GM23248 (cell line): ENCODE measurements at regions not wholly inside any gene's neighbourhood (a gene's known extent, or its start where the extent isn't known, plus 50 kb on each side); places are given as distances from the start of the nearest gene placed in this dataset.

Source experiments
- DNase-seq: peaks from one replicate; pipeline ENCODE4 v3.0.0-alpha.2; 2015
- H2AFZ ChIP-seq: fragments of 200-600 bp; sonication (generic); 2 replicates; pipeline ENCODE4 v1.6.1; 2016; ENCODE audit warnings: antibody characterized with exemption
- H3F3A ChIP-seq: fragments of 200-600 bp; sonication (generic); 2 replicates; pipeline ENCODE4 v1.6.1; 2016; ENCODE audit warnings: mild to moderate bottlenecking, antibody characterized with exemption, mixed run types; ENCODE audit not compliant: insufficient read depth
- H3K27ac ChIP-seq: fragments of 200-600 bp; sonication (generic); 2 replicates; pipeline ENCODE4 v1.5.1; 2016; ENCODE audit warnings: mild to moderate bottlenecking
- H3K27me3 ChIP-seq: fragments of 200-600 bp; sonication (generic); replicated peaks from 2 replicates; pipeline ENCODE4 v1.6.1; 2016; ENCODE audit warnings: mild to moderate bottlenecking; ENCODE audit not compliant: insufficient read depth
- H3K36me3 ChIP-seq: fragments of 200-600 bp; sonication (generic); 2 replicates; pipeline ENCODE4 v1.6.1; 2016; ENCODE audit warnings: low read depth, mild to moderate bottlenecking
- H3K4me1 ChIP-seq: fragments of 200-600 bp; sonication (generic); 2 replicates; pipeline ENCODE4 v1.6.1; 2016; ENCODE audit warnings: mild to moderate bottlenecking; ENCODE audit not compliant: insufficient read depth
- H3K4me2 ChIP-seq: fragments of 200-600 bp; sonication (generic); one replicate; pipeline ENCODE4 v1.6.1; 2016; ENCODE audit warnings: mild to moderate bottlenecking; ENCODE audit not compliant: unreplicated experiment
- H3K4me3 ChIP-seq: fragments of 200-600 bp; sonication (generic); 2 replicates; pipeline ENCODE4 v1.5.1; 2016; ENCODE audit warnings: mild to moderate bottlenecking
- H3K79me2 ChIP-seq: fragments of 200-600 bp; sonication (generic); 2 replicates; pipeline ENCODE4 v1.6.1; 2016; ENCODE audit warnings: mild to moderate bottlenecking; ENCODE audit not compliant: insufficient read depth
- H3K9ac ChIP-seq: fragments of 200-600 bp; sonication (generic); 2 replicates; pipeline ENCODE4 v1.6.1; 2016; ENCODE audit warnings: mild to moderate bottlenecking
- H3K9me2 ChIP-seq: fragments of 200-600 bp; sonication (generic); 2 replicates; pipeline ENCODE4 v1.6.1; 2016; ENCODE audit warnings: mixed run types, mild to moderate bottlenecking, moderate library complexity; ENCODE audit not compliant: insufficient read depth
- H3K9me3 ChIP-seq: fragments of 200-600 bp; sonication (generic); one replicate; pipeline ENCODE4 v1.6.1; 2017; ENCODE audit warnings: low read depth
- H4K20me1 ChIP-seq: fragments of 200-600 bp; sonication (generic); 2 replicates; pipeline ENCODE4 v1.6.0; 2016; ENCODE audit not compliant: insufficient read depth
- EZH2 ChIP-seq: fragments of 200-600 bp; sonication (generic); IDR thresholded peaks from 2 replicates; pipeline ENCODE4 v1.6.1; 2018; ENCODE audit warnings: antibody characterized with exemption, mild to moderate bottlenecking; ENCODE audit not compliant: insufficient read depth, poor library complexity, severe bottlenecking
- EZH2phosphoT487 ChIP-seq: fragments of 200-600 bp; sonication (generic); IDR thresholded peaks from 2 replicates; pipeline ENCODE4 v1.6.1; 2018; ENCODE audit warnings: antibody characterized with exemption, moderate library complexity, mild to moderate bottlenecking, low read depth; ENCODE audit not compliant: insufficient read depth
- WGBS, 2 experiments: methylation state at CpG; one replicate each; pipeline ENCODE4 v1.1.6; 2015 to 2017; ENCODE audit warnings: low lambda C conversion rate in 2 of 2, low coverage in 1 of 2; ENCODE audit errors: missing lambda C conversion rate in 2 of 2; 5-methylcytosine and 5-hydroxymethylcytosine counted together
- in situ Hi-C: fragments of 300-500 bp; cut with MboI; formaldehyde crosslinking; loops from 2 replicates; pipeline ENCODE4 v1.15.0; 2020

GRCh38 chr2:768451-768850 is 91.2 kb upstream of the TMEM18 start:
- Histone ChIP-seq H3K9me3 (no peaks in the 10 kb centered on the region), H2AFZ (no peak overlapping the region), H3K79me2 (no peaks in the 10 kb centered on the region), H3K4me3 (no peak overlapping the region), H3K27me3 (no peaks in the 10 kb centered on the region), H4K20me1 (no peaks in the 10 kb centered on the region), H3K27ac (no peak overlapping the region), H3K9me2 (no peaks in the 10 kb centered on the region), H3K9ac (no peak overlapping the region), H3K4me2 (no peak overlapping the region), H3K36me3 (no peaks in the 10 kb centered on the region), H3K4me1 (no peaks in the 10 kb centered on the region), H3F3A (no peaks in the 10 kb centered on the region)
- WGBS, 2 experiments = 3 to 8% methylated on average over 10 of the region's 10 CpGs
- in situ Hi-C loops = no loop called here
- TF ChIP-seq EZH2phosphoT487 = no peak
- no peak for TF ChIP-seq EZH2
- peak; percentile 7 for DNase-seq

GRCh38 chr2:767944-768343 is 90.7 kb upstream of the TMEM18 start:
- Histone ChIP-seq H3F3A (no peaks in the 10 kb centered on the region), H3K4me2 (no peak overlapping the region), H3K9me2 (no peaks in the 10 kb centered on the region), H3K36me3 (no peaks in the 10 kb centered on the region), H3K9me3 (no peaks in the 10 kb centered on the region), H3K27me3 (no peaks in the 10 kb centered on the region), H3K9ac (no peak overlapping the region), H3K4me1 (no peaks in the 10 kb centered on the region), H3K27ac (no peak overlapping the region), H2AFZ (no peak overlapping the region), H3K4me3 (no peak overlapping the region), H3K79me2 (no peaks in the 10 kb centered on the region), H4K20me1 (no peaks in the 10 kb centered on the region)
- in situ Hi-C loops = no loop called here
- no peak for DNase-seq
- 37 to 40% methylated on average over 4 of the region's 4 CpGs for WGBS, 2 experiments
- no peak for TF ChIP-seq EZH2
- TF ChIP-seq EZH2phosphoT487 = no peak

- H3K4me2 ChIP-seq = no peak overlapping the region
- H3K9me2 ChIP-seq = no peaks in the 10 kb centered on the region
- no peaks in the 10 kb centered on the region for H3K79me2 ChIP-seq
- TF ChIP-seq EZH2phosphoT487 = no peak
- no peak for TF ChIP-seq EZH2
- H3K9ac ChIP-seq = no peak overlapping the region
- H3K36me3 ChIP-seq = no peaks in the 10 kb centered on the region
- in situ Hi-C loops = no loop called here
- no peaks in the 10 kb centered on the region for H4K20me1 ChIP-seq
- H3F3A ChIP-seq = no peaks in the 10 kb centered on the region
- 26 to 29% methylated on average over 9 of the region's 9 CpGs for WGBS, 2 experiments
- no peak overlapping the region for H3K27ac ChIP-seq
- DNase-seq = no peak
- no peaks in the 10 kb centered on the region for H3K27me3 ChIP-seq
- H3K4me1 ChIP-seq = no peaks in the 10 kb centered on the region
- no peak overlapping the region for H3K4me3 ChIP-seq
- H2AFZ ChIP-seq = no peak overlapping the region
- H3K9me3 ChIP-seq = no peaks in the 10 kb centered on the region
These were observed 90.2 kb upstream of the TMEM18 start for GRCh38 chr2:767440-767839.

GRCh38 chr2:766255-766654 is 89.0 kb upstream of the TMEM18 start:
- Histone ChIP-seq H3F3A (no peaks in the 10 kb centered on the region), H3K36me3 (no peaks in the 10 kb centered on the region), H3K9me3 (no peaks in the 10 kb centered on the region), H2AFZ (no peak overlapping the region), H3K4me2 (no peak overlapping the region), H3K27me3 (no peaks in the 10 kb centered on the region), H3K4me1 (no peaks in the 10 kb centered on the region), H3K9me2 (no peaks in the 10 kb centered on the region), H3K79me2 (no peaks in the 10 kb centered on the region), H3K9ac (no peak overlapping the region), H3K27ac (no peak overlapping the region), H4K20me1 (no peaks in the 10 kb centered on the region), H3K4me3 (no peak overlapping the region)
- in situ Hi-C loops = no loop called here
- no peak for TF ChIP-seq EZH2
- no peak for TF ChIP-seq EZH2phosphoT487
- no peak for DNase-seq
- 41 to 43% methylated on average over 13 of the region's 13 CpGs for WGBS, 2 experiments

GRCh38 chr2:765369-765768 is 88.2 kb upstream of the TMEM18 start:
- Histone ChIP-seq H3K79me2 (no peaks in the 10 kb centered on the region), H3K4me3 (no peak overlapping the region), H3K9ac (no peak overlapping the region), H3K4me1 (no peaks in the 10 kb centered on the region), H3F3A (no peaks in the 10 kb centered on the region), H3K9me2 (no peaks in the 10 kb centered on the region), H3K36me3 (no peaks in the 10 kb centered on the region), H3K9me3 (no peaks in the 10 kb centered on the region), H3K27me3 (no peaks in the 10 kb centered on the region), H3K4me2 (no peak overlapping the region), H3K27ac (no peak overlapping the region), H4K20me1 (no peaks in the 10 kb centered on the region), H2AFZ (no peak overlapping the region)
- in situ Hi-C loops = no loop called here
- 65 to 68% methylated on average over 6 of the region's 6 CpGs for WGBS, 2 experiments
- TF ChIP-seq EZH2phosphoT487 = no peak
- TF ChIP-seq EZH2 = no peak
- DNase-seq = no peak
